T follicular helper cell (primary cell): ENCODE measurements at regions not wholly inside any gene's neighbourhood (a gene's known extent, or its start where the extent isn't known, plus 50 kb on each side); places are given as distances from the start of the nearest gene placed in this dataset.
"Not testable (repeated sequence)": the region's sequence is repeated elsewhere in the genome, so short reads cannot be mapped to it uniquely, and the experiment has no call there.

Experiments
- DNase-seq: peaks from one replicate; pipeline ENCODE4 v3.0.0-alpha.2; 2020; ENCODE audit warnings: low read depth

DNA sequence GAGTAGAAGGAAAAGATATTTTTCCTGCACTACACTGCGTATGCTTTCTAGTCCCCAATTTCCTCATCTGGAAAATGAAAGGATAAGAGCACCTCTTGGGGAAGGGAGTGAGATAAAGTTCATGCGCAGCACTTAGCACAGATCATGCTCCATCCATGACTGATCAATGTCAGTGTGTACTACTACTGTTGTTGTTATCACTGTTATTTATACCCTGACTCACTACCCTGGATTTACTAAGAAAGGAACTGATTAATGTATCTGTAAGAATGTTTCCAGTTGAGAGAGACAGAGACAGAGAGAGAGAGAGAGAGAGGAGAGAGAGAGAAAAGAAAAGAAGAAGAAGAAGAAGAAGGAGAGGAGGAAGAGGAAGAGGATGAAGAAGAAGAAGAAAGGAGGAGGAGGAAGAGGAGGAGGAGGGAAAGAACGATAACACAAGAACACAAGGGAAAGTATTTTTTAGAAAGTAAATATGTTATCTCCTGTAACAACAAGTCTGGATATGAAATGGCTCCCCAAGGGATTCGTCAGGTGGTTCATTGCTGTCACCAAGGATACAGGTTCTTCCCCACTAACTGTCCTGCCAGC, 212.2 kb upstream of the PROK2 start:
- no peak for DNase-seq

DNA sequence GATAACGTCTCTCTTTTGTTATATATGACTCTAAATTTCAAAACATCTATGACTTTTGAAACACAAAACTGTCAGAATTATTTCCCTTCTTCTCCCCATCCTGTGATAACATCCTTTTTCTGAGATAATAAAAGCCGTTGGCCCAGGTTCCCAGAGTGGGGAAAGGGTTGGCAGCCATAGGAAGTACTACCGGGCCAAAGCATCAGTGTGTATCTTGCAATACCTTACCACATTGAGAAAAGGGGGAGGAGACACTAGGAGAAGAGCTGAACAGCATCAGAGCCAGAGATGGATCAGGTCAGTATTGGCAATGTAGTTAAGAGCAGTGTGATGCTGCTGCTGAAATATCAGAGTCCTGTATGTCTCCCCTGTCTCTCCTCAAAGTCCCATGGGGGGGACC, 210.0 kb upstream of the PROK2 start:
- no peak for DNase-seq

DNA sequence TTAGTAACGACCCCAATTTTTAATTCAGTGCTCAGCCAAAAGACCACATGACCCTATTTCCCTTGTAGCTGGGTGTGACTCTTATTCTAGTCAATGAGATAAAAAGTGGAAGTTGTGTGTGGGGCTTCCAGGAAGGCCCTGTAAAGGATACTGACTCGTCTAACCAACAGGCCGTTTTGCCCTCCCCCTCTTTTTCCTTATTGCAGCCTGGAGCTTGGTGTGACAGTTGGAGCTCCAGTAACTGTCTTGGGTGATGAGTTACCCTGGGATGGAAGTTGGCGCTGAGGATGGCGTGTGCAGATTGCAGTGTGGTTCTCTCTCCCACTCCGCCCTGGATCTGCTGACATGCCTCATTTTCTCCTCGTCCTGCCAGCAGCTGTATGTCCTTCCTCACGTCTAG, 209.3 kb upstream of the PROK2 start:
- no peak for DNase-seq

DNA sequence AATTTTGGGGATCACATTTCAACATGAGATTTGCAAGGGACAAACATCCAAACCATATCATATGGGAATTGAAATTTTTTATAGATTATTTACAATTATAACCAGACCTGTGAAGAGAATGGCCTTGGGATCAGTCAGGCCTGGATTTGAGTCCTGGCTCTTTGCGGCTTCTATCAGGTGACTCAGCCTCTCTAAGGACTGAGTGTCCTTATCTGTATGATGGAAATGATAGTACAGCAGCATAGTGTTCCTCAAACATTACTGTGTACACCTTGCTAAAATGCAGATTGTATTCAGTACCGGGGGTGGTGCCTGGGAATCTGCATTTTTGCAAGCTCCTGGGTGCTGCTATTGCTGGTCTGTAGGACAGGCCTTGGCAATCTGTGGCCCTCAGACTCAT, 206.7 kb upstream of the PROK2 start:
- no peak for DNase-seq

DNA sequence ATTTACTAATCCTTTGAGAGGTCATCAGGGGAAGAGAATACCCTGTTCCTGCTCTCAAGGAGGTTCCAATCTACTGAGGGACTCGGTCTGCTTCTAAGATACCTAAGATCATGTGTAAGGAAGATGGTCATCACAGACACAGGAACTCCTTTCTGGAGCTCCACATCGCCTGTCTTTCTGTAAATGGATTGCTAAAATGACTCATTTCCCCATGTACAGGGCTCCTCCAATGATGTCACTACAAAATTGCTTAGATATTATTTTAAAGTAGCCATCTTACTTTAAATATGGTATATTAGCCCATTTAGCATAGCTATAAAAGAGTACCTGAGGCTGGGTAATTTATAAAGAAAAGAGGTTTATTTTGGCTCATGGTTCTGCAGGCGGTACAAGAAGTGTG, 206.1 kb upstream of the PROK2 start:
- no peak for DNase-seq

DNA sequence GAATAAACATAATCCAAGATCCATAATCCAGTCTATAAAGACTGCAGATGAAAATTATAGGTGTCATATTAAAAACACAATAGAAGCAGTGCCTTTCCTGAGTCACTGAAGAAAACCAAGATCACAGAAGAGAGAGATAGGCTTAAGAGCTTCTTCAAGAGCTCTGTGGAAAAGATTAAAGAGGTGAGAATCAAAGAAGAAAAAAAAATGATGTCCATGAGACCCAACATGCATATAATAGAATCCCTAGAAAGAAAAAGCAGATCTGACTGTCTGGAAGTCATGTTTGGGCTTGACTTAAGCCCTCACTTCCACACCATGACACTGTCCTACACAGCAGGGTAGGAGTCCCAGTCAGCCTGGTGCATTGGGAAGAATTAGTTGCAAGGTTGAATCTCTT, 205.6 kb upstream of the PROK2 start:
- no peak for DNase-seq

DNA sequence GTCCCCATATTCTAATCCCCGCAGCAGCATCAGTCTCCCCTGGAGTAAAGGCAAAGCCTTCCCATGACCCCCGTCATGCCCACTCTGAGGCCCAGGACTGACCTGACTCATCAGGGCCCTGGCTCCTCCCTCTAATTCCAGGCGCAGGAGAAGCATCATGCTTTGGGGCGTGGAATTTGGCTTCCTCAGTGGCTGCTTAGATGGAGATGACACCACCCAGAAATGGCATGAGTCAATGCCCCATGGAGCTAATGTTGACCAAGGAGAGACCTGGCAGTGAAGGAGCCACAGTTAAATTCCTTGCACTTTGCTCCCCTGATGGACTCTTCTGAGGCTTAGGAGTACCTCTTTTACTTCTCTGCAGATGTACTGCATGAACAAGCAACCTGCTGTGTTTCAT, 204.2 kb upstream of the PROK2 start:
- DNase-seq: no peak

DNA sequence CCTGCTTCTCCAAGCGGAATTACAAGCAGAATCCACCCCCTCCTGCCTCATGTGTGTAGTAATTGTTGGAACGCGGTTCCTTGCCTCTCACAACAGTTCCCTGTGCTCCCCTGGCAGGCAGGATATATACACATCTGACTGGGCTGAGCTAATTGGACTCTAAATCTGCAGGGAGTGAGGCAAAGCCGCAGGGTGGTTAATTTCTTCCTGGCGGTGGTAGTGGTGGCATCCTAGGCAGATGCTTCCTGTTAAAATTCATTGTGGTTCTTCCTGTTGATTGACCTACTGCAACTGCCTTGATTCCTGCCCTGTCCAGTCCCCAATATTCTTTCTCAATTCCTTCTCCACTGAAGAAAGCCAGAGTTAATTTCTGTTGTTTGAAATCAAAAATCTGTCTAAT, 202.9 kb upstream of the PROK2 start:
- no peak for DNase-seq

DNA sequence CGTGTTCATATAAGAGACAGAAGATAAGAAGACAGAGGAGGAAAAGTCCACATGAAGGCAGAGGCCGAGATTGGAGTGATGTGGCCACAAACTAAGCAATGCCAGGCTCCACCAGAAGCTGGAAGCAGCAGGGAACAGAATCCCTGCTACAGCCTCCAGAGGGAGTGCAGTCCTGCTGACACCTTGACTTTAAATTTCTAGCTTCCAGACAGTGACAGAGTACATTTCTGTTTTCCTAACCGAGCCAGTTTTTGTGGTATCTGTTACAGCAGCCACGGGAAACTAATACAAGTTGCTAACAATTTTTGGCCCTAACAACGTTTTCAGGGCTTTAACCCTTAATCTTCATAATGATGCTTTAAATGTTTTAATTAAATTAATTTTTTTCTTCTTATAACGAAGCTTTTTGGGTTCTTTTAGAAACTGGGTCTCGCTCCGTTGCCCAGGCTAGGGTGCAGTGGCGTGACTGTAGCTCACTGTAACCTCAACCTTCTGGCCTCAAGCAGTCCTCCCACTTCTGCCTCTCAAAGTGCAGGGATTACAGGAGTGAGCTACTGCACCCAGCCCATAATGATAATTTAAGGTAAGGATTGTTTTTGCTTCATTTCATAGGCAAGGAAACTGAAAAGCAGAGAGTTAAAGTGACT, 202.3 kb upstream of the PROK2 start:
- DNase-seq: no peak

DNA sequence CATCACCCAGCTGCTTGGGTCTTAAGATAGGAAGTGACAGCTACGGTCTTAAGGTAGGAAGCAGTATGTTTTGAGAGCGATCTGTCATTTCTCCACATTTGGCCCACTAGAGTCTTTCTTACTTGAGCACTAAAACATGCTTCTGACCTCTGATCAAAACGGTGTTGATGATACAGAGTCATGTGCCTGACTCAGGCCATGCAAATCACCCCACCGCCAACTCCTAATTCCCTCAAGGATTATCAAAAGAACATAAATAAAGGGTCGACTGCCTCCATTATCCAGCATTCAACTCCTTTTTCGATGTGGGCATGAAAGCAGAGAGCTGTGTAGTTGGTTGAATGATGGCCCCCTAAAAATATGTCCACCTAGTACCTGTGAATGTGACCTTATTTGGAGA, 201.7 kb upstream of the PROK2 start:
- no peak for DNase-seq

DNA sequence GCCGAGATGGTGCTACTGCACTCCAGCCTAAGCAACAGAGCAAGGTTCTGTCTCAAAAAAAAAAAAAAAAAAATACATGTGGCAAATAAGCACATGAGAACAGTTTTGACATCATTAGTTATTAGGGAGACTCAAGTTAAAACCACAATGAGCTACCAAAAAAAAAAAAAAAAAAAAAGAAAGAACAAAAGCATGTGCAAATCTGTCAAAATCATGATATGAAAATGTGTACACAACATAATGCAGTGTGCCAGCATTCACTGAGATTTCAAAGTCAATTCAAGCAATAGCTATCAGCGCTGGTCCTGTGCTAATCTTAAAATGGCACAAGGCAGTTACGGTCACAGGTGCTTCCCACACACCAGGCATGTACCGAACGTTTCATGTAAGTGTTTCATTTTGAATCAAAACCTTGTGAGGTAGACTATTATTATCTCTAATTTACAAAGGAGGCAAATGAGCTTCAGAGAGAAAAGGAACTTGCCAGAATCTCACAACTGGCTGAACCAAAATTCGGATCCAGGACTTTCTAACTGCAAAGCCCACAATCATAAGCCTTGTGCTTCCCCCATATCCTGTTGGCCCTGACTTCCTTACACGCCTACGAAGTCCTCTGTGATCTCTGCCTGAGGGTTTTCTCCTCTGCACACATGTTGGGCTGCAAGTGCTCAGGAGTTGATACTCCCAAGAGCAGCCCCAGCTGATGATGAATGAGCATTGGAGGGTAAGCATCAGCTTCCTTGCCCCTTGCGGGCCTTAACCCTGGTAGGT, 200.1 kb upstream of the PROK2 start:
- no peak for DNase-seq

DNA sequence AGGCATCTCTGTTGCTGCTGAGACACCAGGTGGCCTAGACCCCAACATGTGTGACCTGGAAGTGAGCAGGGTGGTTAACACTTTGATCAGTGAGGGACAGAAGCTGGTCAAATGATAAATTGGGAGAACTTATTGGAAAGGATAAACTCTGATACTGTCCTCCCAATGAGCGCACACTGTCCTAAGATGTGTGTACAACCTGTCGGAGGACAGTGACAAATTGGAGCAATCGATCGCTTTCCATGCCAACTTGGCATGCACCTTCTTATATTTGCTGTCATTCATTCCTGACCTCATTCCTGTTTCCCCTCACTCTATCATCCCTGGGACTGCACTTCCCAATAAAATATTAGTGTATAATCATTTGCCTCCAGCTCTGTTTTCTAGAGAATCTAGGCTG, 198.7 kb upstream of the PROK2 start:
- no peak for DNase-seq

DNA sequence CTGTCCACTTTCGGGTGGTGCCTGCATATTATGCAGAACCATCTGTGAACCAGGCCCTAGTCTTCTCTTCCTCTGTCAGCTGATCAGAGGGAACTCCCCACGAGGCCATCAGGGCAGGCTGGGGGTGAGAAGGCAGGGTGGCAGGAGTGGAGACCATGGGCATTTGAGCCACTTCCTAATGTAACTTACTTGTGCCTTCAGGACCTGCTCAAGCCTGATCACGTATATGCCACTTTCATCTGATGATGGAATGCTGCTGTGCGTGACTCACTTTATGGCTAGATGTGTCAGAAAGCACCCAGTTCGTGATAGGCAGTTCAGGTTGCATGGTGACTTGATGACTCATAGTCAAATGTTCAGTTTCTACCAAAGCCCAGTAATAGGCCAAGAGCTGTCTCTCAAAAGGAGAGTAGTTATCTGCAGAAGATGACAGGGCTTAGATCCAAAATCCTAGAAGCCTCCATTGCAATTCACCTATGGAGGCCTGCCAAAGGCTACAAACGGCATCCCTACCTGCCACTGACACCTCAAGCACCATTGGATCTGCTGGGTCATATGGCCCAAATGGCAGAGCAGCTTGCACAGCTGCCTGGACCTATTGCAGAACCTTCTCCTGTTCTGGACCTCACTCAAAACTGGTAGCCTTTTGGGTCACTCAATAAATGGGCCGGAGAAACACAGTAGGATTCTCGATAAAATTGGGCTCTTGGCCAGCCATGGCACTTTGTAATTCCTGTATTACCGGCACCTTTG, 197.7 kb upstream of the PROK2 start:
- DNase-seq: not testable (repeated sequence)

DNA sequence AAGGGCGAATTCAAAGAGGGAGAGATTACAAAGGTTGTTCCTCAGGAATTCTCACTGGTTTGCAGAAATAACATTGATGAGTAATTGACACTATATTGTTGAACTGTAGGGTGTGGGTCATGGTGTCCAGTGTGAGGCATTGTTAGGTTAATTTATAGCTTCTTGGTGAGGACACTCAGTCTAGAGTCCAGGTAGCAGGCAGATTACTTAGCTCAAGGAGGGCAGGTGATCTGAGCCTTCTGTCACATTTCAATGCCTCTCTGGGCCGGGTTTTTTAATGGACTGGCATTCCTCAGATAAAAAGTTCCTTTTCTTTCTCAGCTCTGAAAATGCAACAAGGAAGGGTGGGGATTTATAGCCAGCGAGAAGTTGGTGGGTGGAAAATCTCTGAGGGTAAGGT, 194.2 kb upstream of the PROK2 start:
- DNase-seq: no peak

DNA sequence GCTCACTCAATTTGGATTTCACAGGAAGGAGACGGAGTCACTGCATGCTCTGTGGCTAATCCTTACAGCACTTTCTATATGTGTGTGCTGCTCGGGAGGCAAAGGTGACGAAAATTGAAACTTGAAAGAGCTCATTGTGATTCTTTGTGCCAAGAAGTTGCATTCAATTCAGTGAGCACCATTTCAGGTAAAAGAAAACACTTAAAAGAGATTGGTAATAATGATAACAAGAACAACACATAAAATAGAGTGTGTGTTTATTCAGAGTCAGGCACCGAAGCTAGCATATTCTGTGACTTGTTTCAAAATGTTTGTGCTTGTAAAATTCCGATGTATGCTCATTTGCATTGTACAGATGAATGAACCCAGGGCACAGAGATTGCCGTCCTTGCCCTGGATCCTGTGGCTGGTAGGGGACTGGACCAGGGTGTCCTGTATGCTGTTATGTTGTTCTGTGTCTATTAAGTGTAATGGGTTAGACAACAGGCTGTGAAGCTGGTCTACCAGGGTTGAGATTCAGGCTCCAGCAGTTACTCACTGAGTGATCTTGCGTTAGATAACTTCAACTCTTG, 193.3 kb upstream of the PROK2 start:
- DNase-seq: no peak

DNA sequence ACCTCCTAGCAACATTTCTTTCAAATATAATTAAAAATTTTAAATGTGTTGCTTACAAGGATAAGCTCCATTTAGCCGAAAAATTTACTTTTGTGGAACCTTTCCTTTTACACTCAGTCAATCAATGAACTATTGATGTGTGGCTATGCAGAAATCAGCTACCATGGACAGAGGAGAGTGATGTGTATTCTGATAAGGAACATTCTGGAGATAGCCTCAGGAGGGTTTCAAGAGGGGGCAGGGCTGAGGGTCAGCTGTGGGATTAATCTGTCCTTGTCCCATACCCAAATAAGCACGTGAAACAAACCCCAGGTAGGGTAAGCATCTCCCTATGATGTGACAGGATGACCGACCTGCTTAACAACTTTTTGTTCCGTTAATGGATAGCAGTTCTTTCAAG, 192.6 kb upstream of the PROK2 start:
- DNase-seq: no peak

DNA sequence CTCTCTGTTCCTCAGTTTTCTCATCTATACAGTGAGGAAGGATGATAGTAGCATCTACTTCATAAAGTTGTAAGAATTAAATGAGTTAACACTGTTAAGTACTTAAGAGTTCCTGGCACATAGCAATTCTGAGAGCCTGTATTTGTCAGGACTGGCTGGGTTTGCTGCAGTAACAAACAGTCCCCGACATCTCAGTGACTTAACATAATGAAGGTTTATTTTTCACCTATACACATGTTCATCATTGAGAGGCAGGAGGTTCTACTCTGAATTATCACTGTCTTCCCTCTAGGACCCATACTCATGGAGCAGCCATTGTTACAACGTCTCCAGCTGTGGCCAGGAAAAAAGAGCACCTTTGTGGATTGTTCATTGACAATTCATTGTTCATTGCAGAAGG, 190.6 kb upstream of the PROK2 start:
- DNase-seq: no peak

DNA sequence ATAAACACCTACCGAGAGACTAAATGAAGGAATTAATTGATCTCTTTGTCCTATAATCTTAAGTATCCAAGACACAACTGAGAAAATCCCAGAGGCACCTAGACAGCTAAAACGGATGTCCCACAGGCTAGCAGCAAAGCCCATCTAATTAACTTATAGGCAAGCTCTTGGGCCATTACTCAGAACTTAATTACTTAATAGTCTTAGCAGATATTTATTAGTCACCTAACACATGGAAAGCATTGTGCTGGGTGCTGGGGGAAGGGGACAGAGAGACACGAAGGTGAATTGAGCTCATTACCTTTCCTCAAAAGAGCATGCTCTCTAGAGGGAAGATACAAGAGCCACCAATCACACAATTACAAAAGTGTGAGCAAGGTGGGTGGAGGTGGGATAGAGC, 189.8 kb upstream of the PROK2 start:
- no peak for DNase-seq

DNA sequence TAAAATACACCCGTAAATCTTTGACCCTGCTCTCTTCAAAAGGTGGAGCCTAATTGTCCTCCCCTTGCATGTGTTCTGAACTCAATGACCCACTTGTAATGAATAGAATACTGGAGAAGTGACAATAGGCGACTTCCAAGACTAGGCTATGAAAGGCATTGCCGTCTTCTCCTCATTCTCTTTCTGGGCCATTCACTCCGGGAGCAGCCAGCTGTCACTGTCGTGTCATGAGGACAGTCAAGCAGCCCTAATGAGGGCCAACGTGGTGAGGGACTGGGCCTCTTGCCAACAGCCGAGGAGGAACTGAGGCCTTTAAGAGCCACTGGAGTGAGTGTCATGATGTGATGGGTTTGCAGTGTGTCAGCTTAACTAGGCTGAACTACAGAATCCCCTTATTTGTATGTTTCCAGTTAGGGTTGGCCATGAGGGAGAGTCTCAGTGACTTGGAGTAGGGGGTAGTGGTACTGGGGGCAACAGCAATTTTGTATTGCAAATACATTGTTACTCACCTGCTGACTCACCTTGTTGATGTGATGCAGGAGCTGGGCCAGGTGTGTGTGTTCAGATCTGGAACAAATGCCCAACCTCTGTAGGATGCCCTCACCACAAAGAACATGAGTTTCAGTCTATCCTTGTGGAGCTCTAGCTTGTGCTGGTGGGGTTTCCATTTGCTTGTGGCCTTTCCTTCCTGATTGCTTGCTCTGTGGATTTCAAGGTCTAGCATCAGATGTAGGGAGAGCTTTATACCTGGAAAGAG, 188.5 kb upstream of the PROK2 start:
- no peak for DNase-seq

DNA sequence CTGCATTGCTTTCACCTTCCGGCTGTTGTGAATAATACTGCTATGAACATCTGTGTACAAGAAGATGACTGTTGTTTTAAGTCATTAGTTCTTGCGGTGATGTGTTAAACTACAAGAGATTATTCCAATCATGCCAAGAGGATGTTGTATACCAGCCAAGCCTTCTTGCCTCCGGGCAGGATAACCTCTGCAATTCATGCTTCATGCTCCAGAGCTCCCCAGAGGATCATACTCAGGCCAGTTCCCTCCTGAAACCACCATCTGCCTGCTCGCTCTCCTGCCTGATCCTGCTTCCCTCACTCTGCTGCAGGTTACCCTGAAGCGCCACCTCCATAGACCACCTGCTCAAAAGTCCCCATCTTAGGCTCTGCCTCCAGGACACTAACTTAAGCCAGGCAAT, 187.1 kb upstream of the PROK2 start:
- no peak for DNase-seq

DNA sequence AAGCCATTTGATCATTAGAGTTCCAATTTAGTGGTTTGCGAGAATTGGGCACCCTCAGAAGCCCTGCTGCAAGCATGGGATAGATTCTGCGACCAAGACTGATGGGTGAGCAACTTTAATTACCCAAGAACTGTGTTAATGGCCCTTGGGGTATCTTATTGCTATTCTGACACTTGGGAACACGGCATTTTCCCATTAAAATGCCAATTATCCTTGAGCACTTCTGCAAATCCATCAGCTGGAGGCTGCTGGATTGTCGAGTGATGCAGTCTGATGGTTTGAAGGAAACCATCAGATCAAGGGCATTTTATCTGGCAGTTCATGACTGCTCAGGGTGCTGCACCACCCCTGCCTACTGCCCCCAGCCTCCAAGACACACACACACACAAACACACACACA, 183.6 kb upstream of the PROK2 start:
- DNase-seq: no peak

DNA sequence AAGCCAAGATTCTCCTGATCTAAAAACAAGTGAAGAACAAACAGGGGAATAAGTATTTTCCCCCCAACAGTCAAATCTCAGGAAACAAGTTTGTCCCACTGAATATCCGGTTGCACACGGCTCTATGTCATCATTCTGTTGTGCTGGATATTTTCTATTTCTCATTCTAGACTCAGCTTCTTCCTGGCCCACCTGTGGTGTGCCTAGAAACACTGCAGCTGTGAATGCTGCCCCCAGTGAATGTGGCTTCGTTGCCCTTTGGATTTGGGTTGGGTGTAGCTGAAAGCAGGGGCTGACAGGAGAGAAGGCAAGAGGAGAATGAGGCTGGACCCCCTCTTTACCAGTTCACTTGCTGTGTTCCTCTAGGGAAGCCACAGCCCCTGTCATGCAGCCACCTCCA, 181.2 kb upstream of the PROK2 start:
- no peak for DNase-seq
